Right hindlimb (tissue), 1 donor: ENCODE measurements at regions not wholly inside any gene's neighbourhood (a gene's known extent, or its start where the extent isn't known, plus 50 kb on each side); places are given as distances from the start of the nearest gene placed in this dataset.

ENCODE experiments used
- DNase-seq: peaks from one replicate; pipeline ENCODE4 v3.0.0-alpha.2; 2018

GRCh38 chr16:87080571-87081167 is 236.5 kb downstream of the C16orf95 start:
- no peak for DNase-seq

GRCh38 chr16:87085441-87085840 is 231.8 kb downstream of the C16orf95 start:
- DNase-seq = no peak

GRCh38 chr16:87086156-87086555 is 231.0 kb downstream of the C16orf95 start:
- no peak for DNase-seq

GRCh38 chr16:87086575-87086974 is 230.6 kb downstream of the C16orf95 start:
- no peak for DNase-seq

- no peak for DNase-seq
Measured at GRCh38 chr16:87092958-87093357, 224.2 kb downstream of the C16orf95 start.

GRCh38 chr16:87093804-87094555 is 223.2 kb downstream of the C16orf95 start:
- no peak for DNase-seq

GRCh38 chr16:87094556-87094865 is 222.7 kb downstream of the C16orf95 start:
- DNase-seq = no peak

- no peak for DNase-seq
Measured at GRCh38 chr16:87095271-87095670, 221.9 kb downstream of the C16orf95 start.

GRCh38 chr16:87096746-87097333 is 220.4 kb downstream of the C16orf95 start:
- DNase-seq = no peak

- DNase-seq = no peak
Measured at GRCh38 chr16:87098361-87098760, 218.8 kb downstream of the C16orf95 start.

- no peak for DNase-seq
Measured at GRCh38 chr16:87098976-87099720, 218.0 kb downstream of the C16orf95 start.

GRCh38 chr16:87100306-87101058 is 216.7 kb downstream of the C16orf95 start:
- no peak for DNase-seq

- DNase-seq = no peak
Measured at GRCh38 chr16:87101903-87102302, 215.3 kb downstream of the C16orf95 start.

GRCh38 chr16:87107201-87107600 is 210.0 kb downstream of the C16orf95 start:
- DNase-seq = no peak

GRCh38 chr16:87108278-87108677 is 208.9 kb downstream of the C16orf95 start:
- DNase-seq = no peak

- DNase-seq = no peak
Measured at GRCh38 chr16:87108941-87109340, 208.3 kb downstream of the C16orf95 start.

- no peak for DNase-seq
Measured at GRCh38 chr16:87114832-87115231, 202.4 kb downstream of the C16orf95 start.

GRCh38 chr16:87115646-87116045 is 201.5 kb downstream of the C16orf95 start:
- no peak for DNase-seq

- no peak for DNase-seq
Measured at GRCh38 chr16:87117936-87118335, 199.3 kb downstream of the C16orf95 start.

- DNase-seq = no peak
Measured at GRCh38 chr16:87119168-87119567, 198.0 kb downstream of the C16orf95 start.

- DNase-seq = no peak
Measured at GRCh38 chr16:87119748-87120147, 197.4 kb downstream of the C16orf95 start.

GRCh38 chr16:87121816-87122215 is 195.4 kb downstream of the C16orf95 start:
- no peak for DNase-seq
